ENCODE measurements at regions not wholly inside any gene's neighbourhood (a gene's known extent, or its start where the extent isn't known, plus 50 kb on each side); places are given as distances from the start of the nearest gene placed in this dataset.

DNA sequence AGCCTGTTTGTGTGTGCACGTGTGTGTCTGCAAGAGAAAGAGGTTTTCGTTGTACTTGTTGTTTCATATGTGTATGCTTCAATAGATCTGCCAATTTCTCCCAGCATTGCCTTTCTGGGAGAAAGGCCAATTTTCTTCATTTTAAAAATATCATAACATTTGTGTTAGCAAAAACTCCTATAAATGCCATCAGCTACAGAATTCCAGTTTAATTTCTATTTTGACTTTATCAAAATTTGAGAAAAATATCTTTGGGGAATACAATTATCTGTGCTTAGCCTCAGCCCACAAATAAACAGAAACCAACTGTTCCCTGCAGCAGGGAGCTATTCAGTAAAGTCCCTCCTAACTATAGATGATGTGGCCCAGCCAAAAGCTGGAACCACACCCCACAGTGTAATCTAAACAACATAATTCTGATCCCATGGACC is 68.3 kb upstream of the MGMT start:
- no peak overlapping the region for H3K27ac ChIP-seq
- TF ChIP-seq, protein P1, sequence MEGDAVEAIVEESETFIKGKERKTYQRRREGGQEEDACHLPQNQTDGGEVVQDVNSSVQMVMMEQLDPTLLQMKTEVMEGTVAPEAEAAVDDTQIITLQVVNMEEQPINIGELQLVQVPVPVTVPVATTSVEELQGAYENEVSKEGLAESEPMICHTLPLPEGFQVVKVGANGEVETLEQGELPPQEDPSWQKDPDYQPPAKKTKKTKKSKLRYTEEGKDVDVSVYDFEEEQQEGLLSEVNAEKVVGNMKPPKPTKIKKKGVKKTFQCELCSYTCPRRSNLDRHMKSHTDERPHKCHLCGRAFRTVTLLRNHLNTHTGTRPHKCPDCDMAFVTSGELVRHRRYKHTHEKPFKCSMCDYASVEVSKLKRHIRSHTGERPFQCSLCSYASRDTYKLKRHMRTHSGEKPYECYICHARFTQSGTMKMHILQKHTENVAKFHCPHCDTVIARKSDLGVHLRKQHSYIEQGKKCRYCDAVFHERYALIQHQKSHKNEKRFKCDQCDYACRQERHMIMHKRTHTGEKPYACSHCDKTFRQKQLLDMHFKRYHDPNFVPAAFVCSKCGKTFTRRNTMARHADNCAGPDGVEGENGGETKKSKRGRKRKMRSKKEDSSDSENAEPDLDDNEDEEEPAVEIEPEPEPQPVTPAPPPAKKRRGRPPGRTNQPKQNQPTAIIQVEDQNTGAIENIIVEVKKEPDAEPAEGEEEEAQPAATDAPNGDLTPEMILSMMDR (conservative IDR thresholded peaks at IDR 0.05): no peak

DNA sequence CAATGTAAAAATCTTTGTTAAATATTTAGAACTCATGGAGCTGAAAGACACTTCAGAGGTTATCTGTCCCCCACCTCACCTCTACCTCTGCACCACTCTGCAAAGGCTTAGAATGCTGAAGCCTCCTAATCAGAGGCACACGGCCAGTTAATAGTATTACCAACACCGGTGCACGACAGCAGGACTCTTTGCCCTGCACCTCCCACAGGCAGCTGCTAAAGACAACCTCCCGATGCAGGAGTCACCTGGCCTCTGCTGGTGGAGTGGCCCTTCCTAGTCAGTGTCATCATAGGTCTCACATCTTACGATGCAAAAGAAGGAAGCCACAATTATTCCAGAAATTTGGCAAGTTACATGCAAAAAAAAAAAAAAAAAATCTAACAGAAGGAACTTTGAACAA is 66.6 kb upstream of the MGMT start:
- no peak overlapping the region for H3K27ac ChIP-seq
- TF ChIP-seq, protein P1 (conservative IDR thresholded peaks at IDR 0.05): no peak

DNA sequence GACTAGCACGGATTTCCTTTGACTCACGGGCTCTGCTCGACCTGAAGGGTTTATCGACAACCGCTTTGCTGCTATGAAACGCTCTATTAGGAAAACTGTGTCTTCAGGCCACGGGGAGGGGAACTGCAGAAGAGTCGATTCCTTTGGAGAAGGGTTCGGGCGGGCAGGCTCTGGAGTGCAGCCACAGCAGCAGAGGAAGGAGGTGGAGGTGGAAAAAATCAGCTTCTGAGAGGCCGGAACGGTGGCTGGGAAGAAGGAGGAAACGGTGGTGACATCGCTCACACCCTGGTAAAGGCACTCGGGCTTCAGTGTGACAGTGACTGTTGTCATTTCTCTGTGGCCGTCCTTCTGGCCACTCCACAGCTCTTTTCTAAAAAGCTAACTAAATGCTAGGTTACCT is 64.6 kb upstream of the MGMT start:
- H3K27ac ChIP-seq: no peak overlapping the region
- TF ChIP-seq, protein P1 (conservative IDR thresholded peaks at IDR 0.05): no peak

DNA sequence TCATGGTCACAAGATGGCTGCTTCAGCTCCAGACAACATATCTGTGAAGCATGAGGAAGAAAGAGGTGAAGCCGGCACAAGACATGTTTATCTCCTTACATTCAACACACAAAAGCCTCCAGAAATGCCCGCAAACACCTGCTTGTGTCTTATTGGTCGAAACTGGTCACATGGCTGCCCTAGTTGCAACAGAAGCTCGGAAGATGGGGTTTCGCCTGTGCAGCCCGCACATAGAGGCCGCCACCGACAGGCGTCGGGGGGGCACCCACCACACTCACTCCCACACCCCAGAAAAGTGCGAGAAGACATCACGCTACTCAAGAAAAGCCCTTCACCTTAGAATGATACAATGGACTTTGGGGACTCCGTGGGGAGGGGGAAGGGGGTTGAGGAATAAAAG is 63.0 kb upstream of the MGMT start:
- TF ChIP-seq, protein P1 (conservative IDR thresholded peaks at IDR 0.05): no peak
- H3K27ac ChIP-seq: no peak overlapping the region

DNA sequence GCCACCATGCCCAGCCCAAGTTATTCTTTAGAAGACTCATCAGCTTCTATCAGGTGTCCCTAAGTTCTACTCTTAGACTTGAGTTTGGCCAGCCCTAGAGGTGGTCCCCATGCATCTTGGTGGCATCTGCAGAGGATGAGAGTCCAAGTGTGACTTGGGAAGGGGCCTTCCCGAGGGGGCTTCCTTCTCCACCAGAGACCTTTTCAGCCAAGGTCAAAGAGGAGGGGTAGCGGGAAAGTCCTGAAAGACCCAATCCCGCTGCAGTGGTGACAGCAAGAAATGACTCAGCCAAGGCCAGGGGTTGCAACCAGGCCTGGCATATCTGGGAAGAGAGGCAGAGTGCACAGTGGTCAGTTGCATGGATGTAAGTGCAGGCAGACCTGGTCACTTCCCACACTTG is 61.7 kb upstream of the MGMT start:
- H3K27ac ChIP-seq: no peak overlapping the region
- TF ChIP-seq, protein P1 (conservative IDR thresholded peaks at IDR 0.05): no peak

DNA sequence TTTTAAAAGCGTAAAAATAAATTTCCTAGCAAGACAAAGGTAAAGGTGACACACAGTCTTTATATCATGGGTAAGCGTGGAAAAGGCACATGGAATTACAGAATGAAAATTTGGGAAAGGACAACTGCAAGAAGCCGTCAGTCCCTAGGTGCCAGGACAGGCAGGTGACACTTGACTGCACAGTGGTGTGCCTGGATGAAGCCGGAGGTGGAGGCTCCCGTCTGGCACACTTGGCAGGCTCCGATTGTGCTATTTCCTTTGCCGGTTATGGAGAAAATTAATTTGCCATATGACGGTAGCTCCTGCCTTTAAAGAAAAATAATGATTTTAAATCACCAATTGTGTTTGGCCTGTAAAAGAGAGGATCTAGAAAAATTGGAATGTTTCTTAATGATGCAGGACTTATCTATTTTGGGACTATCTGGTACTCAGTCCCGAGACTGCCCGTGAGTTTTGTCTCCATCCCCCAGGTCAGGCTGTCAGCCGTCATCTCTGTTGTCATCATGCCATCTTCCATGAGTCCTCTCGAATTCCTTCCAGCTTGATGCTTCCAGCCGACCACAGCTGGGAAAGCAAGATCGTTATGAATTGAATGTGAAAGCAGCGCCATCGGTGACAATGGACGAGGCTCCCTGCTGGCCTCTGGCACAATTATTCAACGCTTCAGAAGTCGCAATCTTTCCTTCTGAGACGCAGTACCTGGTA is 56.2 kb upstream of the MGMT start:
- no peak overlapping the region for H3K27ac ChIP-seq
- TF ChIP-seq, protein P1 (conservative IDR thresholded peaks at IDR 0.05): no peak

DNA sequence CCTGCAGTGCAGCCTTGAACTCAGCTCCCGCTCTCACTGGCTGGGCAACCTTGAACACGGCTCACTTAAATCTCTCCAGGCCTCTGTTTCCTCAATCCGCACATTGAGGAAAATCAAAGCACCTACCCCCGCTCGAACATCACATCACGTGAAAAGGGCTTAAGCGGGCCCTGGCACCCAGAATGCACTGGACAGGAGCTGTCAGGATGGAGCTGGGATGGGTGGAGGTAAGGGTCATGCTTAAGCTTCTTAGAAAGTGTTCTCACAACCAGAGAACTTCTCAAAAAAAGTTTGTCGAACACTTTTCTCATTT is 55.7 kb upstream of the MGMT start:
- H3K27ac ChIP-seq: no peak overlapping the region
- TF ChIP-seq, protein P1 (conservative IDR thresholded peaks at IDR 0.05): no peak
